Upper lobe of left lung (tissue), 6 donors: ENCODE measurements at regions not wholly inside any gene's neighbourhood (a gene's known extent, or its start where the extent isn't known, plus 50 kb on each side); places are given as distances from the start of the nearest gene placed in this dataset.

Experiments used
- ATAC-seq, 2 donors: fragments of 200-7000 bp; cut with Tn5 transposase; one replicate each; pipeline ENCODE4 v1.9.1; 2022; ENCODE audit warnings: mild to moderate bottlenecking in 2 of 2, moderate library complexity in 2 of 2; ENCODE audit not compliant: low FRiP score in 2 of 2
- DNase-seq, 2 donors: peaks; one replicate each; pipeline ENCODE4 v3.0.0-alpha.2; 2019 to 2020
- H3K27ac ChIP-seq, 4 donors: fragments of 200-600 bp; sonication (generic); one replicate each; pipeline ENCODE4 v1.5.1; 2016 to 2019
- H3K27me3 ChIP-seq, 4 donors: fragments of 200-600 bp; sonication (generic); one replicate each; pipeline ENCODE4 v1.5.1; 2017 to 2019
- H3K36me3 ChIP-seq, 4 donors: fragments of 200-600 bp; sonication (generic); one replicate each; pipeline ENCODE4 v1.5.1; 2016 to 2019
- H3K4me1 ChIP-seq, 4 donors: fragments of 200-600 bp; sonication (generic); one replicate each; pipeline ENCODE4 v1.5.1; 2018 to 2019
- H3K4me3 ChIP-seq, 4 donors: fragments of 200-600 bp; sonication (generic); one replicate each; pipeline ENCODE4 v1.5.1; 2017 to 2019; ENCODE audit warnings: mild to moderate bottlenecking in 2 of 4, moderate library complexity in 1 of 4
- H3K9me3 ChIP-seq, 4 donors: fragments of 200-600 bp; sonication (generic); one replicate each; pipeline ENCODE4 v1.5.1; 2018 to 2019
- EP300 ChIP-seq, 4 donors: sonication (generic); formaldehyde crosslinking; IDR thresholded peaks; one replicate each; pipeline ENCODE4 v1.5.1; 2017; ENCODE audit warnings: antibody characterized with exemption in 4 of 4, control low read depth in 2 of 4
- POLR2A ChIP-seq, 4 donors: fragments of 450-650 bp; IDR thresholded peaks; one replicate each; pipeline ENCODE4 v1.5.1; 2016 to 2017; ENCODE audit warnings: antibody characterized with exemption in 4 of 4, mild to moderate bottlenecking in 2 of 4
- POLR2AphosphoS5 ChIP-seq, 2 donors: sonication (generic); formaldehyde crosslinking; IDR thresholded peaks; one replicate each; pipeline ENCODE4 v1.5.1; 2017; ENCODE audit warnings: antibody characterized with exemption in 2 of 2
- WGBS, 2 donors: methylation state at CpG; one replicate each; pipeline ENCODE4 v1.1.5; 2017 to 2018; 5-methylcytosine and 5-hydroxymethylcytosine counted together
- TF ChIP-seq, protein P1 (sequence below), 6 experiments: fragments of 450-650 bp in 4 of 6; fragments of 200-600 bp in 2 of 6; sonication (generic) in 2 of 6; IDR thresholded peaks; one replicate each; pipeline ENCODE4 v1.5.1; 2016 to 2019; ENCODE audit warnings: antibody characterized with exemption in 6 of 6
- donor health status: DM: no; HTN: no; CAD: no; lungs with moderate emphysema.
- donor health status: DM: no; HTN: yes; CAD: no; lungs with severe emphysema.

DNA sequence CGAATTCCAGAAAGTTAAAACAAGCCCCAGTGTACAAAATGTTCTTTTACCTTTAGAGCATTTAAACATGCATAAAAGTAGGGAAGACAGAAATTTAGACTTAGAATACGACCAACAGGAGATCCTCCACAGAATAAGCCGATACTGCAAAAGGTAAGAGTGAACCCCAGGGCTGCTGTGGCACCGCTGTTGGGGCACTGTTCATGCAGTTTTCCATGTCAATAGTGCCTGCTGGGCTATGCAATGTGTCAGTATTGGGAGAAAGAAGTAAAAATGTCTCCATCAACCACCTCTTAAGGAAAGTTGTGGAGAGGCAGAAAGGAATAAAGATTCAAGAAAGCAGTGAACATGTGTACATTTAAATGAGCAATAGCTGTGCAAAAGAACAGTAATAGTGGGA is 326.5 kb upstream of the SEMA3C start:
- no peak for TF ChIP-seq POLR2A (IDR thresholded peaks at IDR 0.05)
- TF ChIP-seq, protein P1, sequence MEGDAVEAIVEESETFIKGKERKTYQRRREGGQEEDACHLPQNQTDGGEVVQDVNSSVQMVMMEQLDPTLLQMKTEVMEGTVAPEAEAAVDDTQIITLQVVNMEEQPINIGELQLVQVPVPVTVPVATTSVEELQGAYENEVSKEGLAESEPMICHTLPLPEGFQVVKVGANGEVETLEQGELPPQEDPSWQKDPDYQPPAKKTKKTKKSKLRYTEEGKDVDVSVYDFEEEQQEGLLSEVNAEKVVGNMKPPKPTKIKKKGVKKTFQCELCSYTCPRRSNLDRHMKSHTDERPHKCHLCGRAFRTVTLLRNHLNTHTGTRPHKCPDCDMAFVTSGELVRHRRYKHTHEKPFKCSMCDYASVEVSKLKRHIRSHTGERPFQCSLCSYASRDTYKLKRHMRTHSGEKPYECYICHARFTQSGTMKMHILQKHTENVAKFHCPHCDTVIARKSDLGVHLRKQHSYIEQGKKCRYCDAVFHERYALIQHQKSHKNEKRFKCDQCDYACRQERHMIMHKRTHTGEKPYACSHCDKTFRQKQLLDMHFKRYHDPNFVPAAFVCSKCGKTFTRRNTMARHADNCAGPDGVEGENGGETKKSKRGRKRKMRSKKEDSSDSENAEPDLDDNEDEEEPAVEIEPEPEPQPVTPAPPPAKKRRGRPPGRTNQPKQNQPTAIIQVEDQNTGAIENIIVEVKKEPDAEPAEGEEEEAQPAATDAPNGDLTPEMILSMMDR (IDR thresholded peaks at IDR 0.05): no peak
- no peak for TF ChIP-seq POLR2AphosphoS5 (IDR thresholded peaks at IDR 0.05)
- TF ChIP-seq EP300 (IDR thresholded peaks at IDR 0.05): no peak
- no peak for DNase-seq
- Histone ChIP-seq H3K4me3 (no peak overlapping the region), H3K27me3 (no peaks in the 10 kb centered on the region), H3K36me3 (no peaks in the 10 kb centered on the region), H3K4me1 (no peaks in the 10 kb centered on the region), H3K27ac (no peak overlapping the region), H3K9me3 (no peaks in the 10 kb centered on the region)
- no peak for ATAC-seq
- 87 to 90% methylated on average over 4 of the region's 4 CpGs for WGBS, 2 donors

DNA sequence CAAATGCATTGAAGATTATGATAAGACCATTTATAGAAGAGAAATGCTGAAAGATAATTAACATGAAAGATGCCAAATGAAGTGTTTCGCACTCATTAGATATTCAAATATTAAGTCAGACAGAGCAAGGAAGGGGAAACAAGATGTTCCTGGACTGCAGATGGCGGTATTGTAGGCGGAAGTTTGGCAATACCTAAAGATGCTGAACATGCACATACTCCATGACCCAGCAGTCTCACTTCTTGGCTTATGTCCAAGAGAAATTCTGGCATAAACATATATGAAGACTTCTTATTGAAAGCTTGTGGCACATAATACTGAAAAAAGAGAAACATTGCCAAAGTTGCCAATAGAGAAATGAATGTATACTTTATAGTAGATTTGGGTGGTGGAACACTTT is 325.4 kb upstream of the SEMA3C start:
- ATAC-seq: no peak

DNA sequence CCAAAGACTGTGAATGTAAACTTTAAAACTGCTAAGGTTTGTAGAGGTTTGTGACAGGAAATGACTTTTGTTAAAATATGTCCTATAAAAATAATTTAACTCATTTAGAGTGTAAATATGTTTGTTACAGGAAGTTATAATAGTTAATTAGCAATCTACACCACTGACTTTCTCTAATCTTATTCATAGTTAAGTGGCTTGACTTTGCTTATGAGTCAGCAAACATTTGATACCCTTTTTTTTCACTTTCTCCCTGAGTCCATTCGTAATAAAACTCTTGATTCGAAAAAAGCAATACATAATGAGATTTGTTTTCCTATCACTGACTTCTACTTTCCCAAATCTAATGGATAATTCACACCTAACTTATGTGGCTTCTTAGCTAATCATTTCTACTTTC is 317.7 kb upstream of the SEMA3C start:
- H3K4me1 ChIP-seq: no peaks in the 10 kb centered on the region
- no peak for TF ChIP-seq EP300 (IDR thresholded peaks at IDR 0.05)
- WGBS, 2 donors: 52 to 60% methylated on average over 2 of the region's 2 CpGs
- H3K4me3 ChIP-seq: no peak overlapping the region
- no peaks in the 10 kb centered on the region for H3K27me3 ChIP-seq
- H3K27ac ChIP-seq: no peak overlapping the region
- H3K9me3 ChIP-seq: no peaks in the 10 kb centered on the region
- ATAC-seq (no peak), DNase-seq (no peak)
- no peaks in the 10 kb centered on the region for H3K36me3 ChIP-seq

More for the DNA sequence above, 325.4 kb upstream of the SEMA3C start:
- H3K27me3 ChIP-seq: no peaks in the 10 kb centered on the region
- no peaks in the 10 kb centered on the region for H3K9me3 ChIP-seq
- no peak for TF ChIP-seq EP300 (IDR thresholded peaks at IDR 0.05)
- TF ChIP-seq, protein P1 (IDR thresholded peaks at IDR 0.05): no peak
- TF ChIP-seq POLR2AphosphoS5 (IDR thresholded peaks at IDR 0.05): no peak
- TF ChIP-seq POLR2A (IDR thresholded peaks at IDR 0.05): no peak
- no peak for DNase-seq
- 70 to 72% methylated on average over 3 of the region's 3 CpGs for WGBS, 2 donors
- H3K36me3 ChIP-seq: no peaks in the 10 kb centered on the region
- H3K4me3 ChIP-seq: no peak overlapping the region
- H3K4me1 ChIP-seq: no peaks in the 10 kb centered on the region
- H3K27ac ChIP-seq: no peak overlapping the region

DNA sequence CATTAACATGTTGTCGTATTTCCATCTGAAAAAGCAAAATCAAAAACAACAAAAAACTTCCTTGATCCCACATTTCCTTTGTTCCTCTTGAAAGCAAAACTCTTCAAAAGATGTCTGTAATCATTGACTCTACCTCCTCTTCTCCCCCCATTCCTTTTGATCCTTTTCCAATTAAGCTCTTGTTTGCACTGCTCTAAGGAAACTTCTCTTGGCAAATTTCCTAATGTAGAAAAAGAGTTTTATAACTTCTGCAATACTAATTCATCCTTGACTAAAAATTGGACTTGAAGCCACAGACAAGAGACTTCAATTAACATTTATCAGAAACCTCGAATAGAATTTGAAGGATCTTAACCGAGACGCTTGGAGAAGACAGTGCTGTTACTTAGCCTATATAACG is 317.1 kb upstream of the SEMA3C start:
- H3K27ac ChIP-seq: no peak overlapping the region
- H3K9me3 ChIP-seq: no peaks in the 10 kb centered on the region
- H3K4me1 ChIP-seq: no peaks in the 10 kb centered on the region
- WGBS, 2 donors: 58 to 67% methylated on average over 5 of the region's 5 CpGs
- H3K4me3 ChIP-seq: no peak overlapping the region
- DNase-seq (no peak), ATAC-seq (no peak)
- TF ChIP-seq, protein P1 (IDR thresholded peaks at IDR 0.05): no peak
- TF ChIP-seq EP300 (IDR thresholded peaks at IDR 0.05) (no peak), POLR2AphosphoS5 (IDR thresholded peaks at IDR 0.05) (no peak), POLR2A (IDR thresholded peaks at IDR 0.05) (no peak)
- H3K36me3 ChIP-seq: no peaks in the 10 kb centered on the region
- H3K27me3 ChIP-seq: no peaks in the 10 kb centered on the region

DNA sequence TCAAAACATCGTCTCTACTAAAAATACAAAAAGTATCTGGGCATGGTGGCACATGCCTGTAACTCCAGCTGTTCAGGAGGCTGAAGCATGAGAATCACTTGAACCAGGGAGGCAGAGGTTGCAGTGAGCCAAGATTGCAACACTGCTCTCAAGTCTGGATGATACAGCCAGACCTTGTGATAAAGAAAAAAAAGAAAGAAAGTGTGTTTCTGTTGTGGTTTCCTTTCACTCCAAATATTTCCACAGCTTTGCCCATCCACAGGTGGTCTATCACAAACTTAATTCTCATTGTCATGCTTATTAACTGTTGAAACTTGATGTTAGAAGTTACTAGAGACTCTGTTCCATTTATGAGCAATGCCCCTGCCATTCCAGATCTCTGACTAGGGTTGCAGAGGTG is 316.0 kb upstream of the SEMA3C start:
- no peaks in the 10 kb centered on the region for H3K4me1 ChIP-seq
- 50 to 70% methylated on average over 1 of the region's 1 CpG for WGBS, 2 donors
- no peak overlapping the region for H3K27ac ChIP-seq
- DNase-seq (no peak), ATAC-seq (peak in 1 of 2 donors; percentile 24)
- TF ChIP-seq POLR2AphosphoS5 (IDR thresholded peaks at IDR 0.05) (no peak), POLR2A (IDR thresholded peaks at IDR 0.05) (no peak), EP300 (IDR thresholded peaks at IDR 0.05) (no peak)
- TF ChIP-seq, protein P1 (IDR thresholded peaks at IDR 0.05): no peak
- H3K9me3 ChIP-seq: no peaks in the 10 kb centered on the region
- no peak overlapping the region for H3K4me3 ChIP-seq
- H3K27me3 ChIP-seq: no peaks in the 10 kb centered on the region
- no peaks in the 10 kb centered on the region for H3K36me3 ChIP-seq
